ENCODE measurements at regions not wholly inside any gene's neighbourhood (a gene's known extent, or its start where the extent isn't known, plus 50 kb on each side); places are given as distances from the start of the nearest gene placed in this dataset.

DNA sequence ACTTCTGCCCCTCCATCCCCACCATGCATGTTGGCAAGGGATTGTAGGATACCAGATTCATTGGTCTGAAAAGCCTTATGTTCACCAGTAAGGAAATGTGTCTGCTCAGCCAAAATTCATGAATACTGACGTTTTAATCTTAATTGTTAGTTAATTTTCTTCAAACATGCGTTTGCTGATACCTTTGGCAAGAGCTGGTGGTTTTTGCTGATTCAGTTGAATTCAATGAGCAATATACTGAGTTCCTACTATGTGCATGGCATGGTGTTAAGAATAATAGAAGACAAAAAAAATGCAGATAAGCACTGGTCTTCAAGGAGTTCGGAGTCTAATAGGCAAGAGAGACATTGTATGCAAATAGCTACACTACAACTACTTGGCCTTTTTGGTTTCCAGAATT, 811.6 kb downstream of the BCL11A start:
- no peak for TF ChIP-seq CTCF (IDR thresholded peaks at IDR 0.05; ENCODE audit: low read depth, low read length)
- no peak for TF ChIP-seq EZH2phosphoT487 (IDR thresholded peaks at IDR 0.05; ENCODE audit: low read depth)

Data from OCI-LY3 (cell line).